Fibroblast of the aortic adventitia (primary cell): ENCODE measurements at regions not wholly inside any gene's neighbourhood (a gene's known extent, or its start where the extent isn't known, plus 50 kb on each side); places are given as distances from the start of the nearest gene placed in this dataset.

Source experiments
- DNase-seq: peaks from one replicate; pipeline ENCODE4 v3.0.0-alpha.2; 2010; ENCODE audit warnings: low read depth
- H3K4me3 ChIP-seq: 2 replicates; pipeline ENCODE4 v1.5.1; 2011; ENCODE audit warnings: low read depth, mild to moderate bottlenecking, control low read depth, low read length, moderate library complexity
- TF ChIP-seq, protein P1 (sequence below): IDR thresholded peaks from 2 replicates; pipeline ENCODE4 v1.5.1; 2011; ENCODE audit warnings: mild to moderate bottlenecking, low read length, control low read depth, inconsistent platforms; ENCODE audit not compliant: insufficient read depth

DNA sequence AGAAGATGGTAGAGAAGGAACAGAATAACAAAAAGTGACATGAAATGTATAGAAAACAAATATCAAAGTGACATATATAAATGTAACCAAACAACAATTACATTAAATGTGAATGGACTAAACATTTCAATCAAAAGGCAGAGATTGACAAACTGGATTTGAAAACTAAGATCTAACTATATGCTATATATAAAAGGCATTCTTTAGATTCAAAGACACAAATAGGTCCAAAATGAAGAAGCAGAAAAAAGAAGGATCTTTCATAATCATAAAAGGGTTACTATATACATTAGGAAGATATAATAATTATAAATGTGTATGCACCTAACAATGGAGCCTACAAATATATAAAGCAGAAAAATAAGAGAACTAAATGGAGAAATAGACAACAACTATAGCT lies 183.7 kb downstream of the METTL4 start:
- no peak overlapping the region for H3K4me3 ChIP-seq
- TF ChIP-seq, protein P1, sequence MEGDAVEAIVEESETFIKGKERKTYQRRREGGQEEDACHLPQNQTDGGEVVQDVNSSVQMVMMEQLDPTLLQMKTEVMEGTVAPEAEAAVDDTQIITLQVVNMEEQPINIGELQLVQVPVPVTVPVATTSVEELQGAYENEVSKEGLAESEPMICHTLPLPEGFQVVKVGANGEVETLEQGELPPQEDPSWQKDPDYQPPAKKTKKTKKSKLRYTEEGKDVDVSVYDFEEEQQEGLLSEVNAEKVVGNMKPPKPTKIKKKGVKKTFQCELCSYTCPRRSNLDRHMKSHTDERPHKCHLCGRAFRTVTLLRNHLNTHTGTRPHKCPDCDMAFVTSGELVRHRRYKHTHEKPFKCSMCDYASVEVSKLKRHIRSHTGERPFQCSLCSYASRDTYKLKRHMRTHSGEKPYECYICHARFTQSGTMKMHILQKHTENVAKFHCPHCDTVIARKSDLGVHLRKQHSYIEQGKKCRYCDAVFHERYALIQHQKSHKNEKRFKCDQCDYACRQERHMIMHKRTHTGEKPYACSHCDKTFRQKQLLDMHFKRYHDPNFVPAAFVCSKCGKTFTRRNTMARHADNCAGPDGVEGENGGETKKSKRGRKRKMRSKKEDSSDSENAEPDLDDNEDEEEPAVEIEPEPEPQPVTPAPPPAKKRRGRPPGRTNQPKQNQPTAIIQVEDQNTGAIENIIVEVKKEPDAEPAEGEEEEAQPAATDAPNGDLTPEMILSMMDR, result no peak
- DNase-seq, result no peak

DNA sequence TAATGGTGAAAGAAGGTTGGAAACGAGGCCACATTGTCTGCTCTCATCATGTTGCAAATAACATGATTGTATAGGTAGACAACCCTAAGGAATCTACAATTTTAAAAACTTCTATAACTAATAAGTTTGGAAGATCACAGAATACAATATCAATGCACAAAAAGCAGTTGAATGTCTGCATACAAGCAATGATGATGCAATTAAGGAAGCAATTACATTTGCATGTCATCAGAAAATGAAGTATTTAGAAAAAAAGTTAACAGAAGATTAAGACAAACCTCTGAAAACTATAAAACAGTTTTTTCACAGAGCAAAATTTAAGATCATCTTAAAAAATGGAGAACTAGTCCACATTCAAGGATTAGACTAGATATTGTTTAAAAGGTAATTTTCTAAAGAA lies 181.1 kb downstream of the METTL4 start:
- TF ChIP-seq, protein P1, result no peak
- H3K4me3 ChIP-seq, result no peak overlapping the region

DNA sequence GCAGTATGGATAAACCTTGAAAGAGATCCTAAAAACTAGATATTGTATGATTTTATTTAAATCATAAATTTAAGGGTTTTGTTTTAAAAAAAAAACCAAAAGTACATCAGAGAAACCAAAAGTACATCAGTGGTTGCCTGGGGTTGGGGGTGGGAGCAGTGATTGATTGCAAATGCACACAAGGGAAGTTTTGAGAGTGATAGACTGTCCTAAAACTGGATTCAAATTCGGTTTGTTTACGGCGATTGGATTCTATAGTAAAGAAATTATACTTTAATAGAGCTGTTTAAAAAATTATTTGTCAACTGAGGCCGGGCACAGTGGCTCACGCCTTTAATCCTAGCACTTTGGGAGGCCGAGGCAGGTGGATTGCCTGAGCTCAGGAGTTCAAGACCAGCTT lies 179.8 kb downstream of the METTL4 start:
- TF ChIP-seq, protein P1, result no peak
- no peak for DNase-seq
- H3K4me3 ChIP-seq, result no peak overlapping the region

More for the DNA sequence above, 181.1 kb downstream of the METTL4 start:
- DNase-seq, result no peak

DNA sequence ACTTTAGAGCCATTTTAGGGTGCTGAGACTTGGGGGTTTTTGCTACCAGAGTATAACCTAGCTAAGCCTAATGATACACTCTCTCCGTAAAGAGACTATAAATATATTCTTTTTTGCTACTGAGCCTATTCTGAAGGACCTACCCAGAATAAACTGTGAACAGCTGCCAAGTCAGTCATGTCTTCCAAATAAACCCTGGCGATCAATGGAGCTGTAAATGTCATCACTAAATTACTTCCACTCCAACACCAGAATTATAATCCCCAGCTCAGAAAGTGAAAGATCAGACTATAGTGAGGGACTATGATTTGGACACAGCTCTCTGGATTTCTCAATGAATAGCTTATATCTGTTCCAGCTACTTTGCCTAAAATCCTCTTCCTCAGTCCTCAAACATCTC lies 178.9 kb downstream of the METTL4 start:
- no peak for DNase-seq
- no peak overlapping the region for H3K4me3 ChIP-seq
- TF ChIP-seq, protein P1, result no peak

DNA sequence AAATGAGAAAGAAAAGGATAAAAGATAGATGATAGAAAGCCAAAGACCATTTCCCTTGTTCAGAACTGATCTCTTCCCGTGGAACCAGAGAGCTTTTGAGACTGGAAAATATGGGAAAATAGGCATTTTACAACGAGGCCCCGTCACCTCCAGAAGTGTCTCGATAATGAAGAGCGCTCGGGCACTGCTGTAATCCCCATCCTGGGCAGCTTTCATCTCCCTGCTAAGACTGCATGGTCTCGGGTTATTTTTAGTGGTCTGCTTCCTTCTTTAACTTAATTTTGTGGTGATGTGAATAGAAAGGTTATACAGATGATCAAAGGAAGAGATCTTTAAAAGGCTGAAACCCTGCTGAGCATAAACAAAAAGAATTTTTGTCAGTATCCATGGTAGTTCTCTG lies 176.6 kb downstream of the METTL4 start:
- DNase-seq, result no peak
- TF ChIP-seq, protein P1, result no peak
- H3K4me3 ChIP-seq, result no peak overlapping the region

DNA sequence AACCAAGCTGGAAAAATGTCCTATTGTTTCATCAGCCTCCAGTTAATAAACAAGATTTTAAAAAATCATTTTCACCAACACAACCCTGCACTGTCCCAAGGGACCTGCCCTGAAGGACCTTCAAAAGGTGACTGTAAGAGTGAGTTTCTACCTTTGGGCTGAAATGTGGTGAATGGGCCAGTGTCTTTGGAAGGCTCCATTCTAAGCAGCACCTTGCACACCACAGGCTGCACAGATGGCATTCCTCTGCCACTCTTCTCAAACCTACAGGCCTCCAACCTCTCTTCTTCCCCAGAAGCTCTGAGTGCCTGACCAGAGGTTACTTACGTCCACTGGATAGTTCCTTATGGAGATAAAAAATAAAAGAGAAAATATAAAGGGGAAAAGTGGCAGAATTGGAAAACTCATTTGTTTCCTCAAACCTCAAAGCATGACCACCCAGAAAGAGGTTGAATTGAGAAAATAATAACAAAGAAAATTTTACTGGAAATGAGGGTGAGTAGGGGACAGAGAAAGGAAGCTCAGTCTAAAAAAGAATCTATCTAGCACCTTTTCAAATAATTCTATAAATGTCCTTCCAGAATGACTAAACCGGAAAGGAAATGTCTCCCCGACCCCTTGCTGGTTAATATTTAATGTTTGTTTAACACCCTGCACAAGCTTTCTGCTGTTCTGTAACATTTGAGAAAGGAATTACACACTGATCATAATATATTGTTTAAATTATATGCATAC lies 175.7 kb downstream of the METTL4 start:
- TF ChIP-seq, protein P1, result no peak
- no peak overlapping the region for H3K4me3 ChIP-seq
- DNase-seq, result no peak

DNA sequence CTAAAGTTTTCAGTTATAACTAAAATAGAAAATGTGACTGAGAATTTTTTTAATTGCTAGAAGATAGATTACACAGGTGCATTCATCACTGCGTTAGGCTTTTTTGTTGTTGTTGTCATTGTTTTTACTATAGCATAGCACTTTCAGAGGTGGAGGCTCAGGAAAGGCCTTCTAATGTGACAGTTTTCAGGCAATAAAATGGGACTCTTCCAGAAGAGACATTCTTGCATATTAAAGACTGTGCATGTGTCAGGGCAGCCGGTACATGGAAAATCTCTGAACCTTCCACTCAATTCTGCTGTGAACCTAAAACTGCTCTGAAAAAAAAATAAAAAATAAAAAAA lies 175.2 kb downstream of the METTL4 start:
- TF ChIP-seq, protein P1, result no peak
- H3K4me3 ChIP-seq, result no peak overlapping the region
- DNase-seq, result no peak
